ENCODE measurements at regions not wholly inside any gene's neighbourhood (a gene's known extent, or its start where the extent isn't known, plus 50 kb on each side); places are given as distances from the start of the nearest gene placed in this dataset.

GRCh38 chr16:79493911-79494310, 106.6 kb downstream of the MAF start:
- Histone ChIP-seq H3K4me3 (ENCODE audit: low read length) (no peak overlapping the region), H3F3A (ENCODE audit: insufficient read depth, low read length, poor library complexity, severe bottlenecking) (no peaks in the 10 kb centered on the region), H2AFZ (ENCODE audit: low read depth, low read length) (no peak overlapping the region), H3K27me3 (ENCODE audit: insufficient read depth, low read depth, low read length) (no peaks in the 10 kb centered on the region), H3K79me2 (replicated peaks; ENCODE audit: insufficient read depth, low read length) (no peaks in the 10 kb centered on the region), H3K9me2 (ENCODE audit: insufficient read depth, low read length) (no peaks in the 10 kb centered on the region), H3K27ac (ENCODE audit: low read length) (no peak overlapping the region), H4K20me1 (ENCODE audit: insufficient read depth) (no peaks in the 10 kb centered on the region), H3K9me3 (ENCODE audit: low read length) (no peaks in the 10 kb centered on the region), H3K4me2 (ENCODE audit: low read length) (no peak overlapping the region), H3K36me3 (ENCODE audit: insufficient read depth, low read length) (no peaks in the 10 kb centered on the region), H3K9ac (ENCODE audit: low read length) (no peak overlapping the region)
- TF ChIP-seq, protein P1, sequence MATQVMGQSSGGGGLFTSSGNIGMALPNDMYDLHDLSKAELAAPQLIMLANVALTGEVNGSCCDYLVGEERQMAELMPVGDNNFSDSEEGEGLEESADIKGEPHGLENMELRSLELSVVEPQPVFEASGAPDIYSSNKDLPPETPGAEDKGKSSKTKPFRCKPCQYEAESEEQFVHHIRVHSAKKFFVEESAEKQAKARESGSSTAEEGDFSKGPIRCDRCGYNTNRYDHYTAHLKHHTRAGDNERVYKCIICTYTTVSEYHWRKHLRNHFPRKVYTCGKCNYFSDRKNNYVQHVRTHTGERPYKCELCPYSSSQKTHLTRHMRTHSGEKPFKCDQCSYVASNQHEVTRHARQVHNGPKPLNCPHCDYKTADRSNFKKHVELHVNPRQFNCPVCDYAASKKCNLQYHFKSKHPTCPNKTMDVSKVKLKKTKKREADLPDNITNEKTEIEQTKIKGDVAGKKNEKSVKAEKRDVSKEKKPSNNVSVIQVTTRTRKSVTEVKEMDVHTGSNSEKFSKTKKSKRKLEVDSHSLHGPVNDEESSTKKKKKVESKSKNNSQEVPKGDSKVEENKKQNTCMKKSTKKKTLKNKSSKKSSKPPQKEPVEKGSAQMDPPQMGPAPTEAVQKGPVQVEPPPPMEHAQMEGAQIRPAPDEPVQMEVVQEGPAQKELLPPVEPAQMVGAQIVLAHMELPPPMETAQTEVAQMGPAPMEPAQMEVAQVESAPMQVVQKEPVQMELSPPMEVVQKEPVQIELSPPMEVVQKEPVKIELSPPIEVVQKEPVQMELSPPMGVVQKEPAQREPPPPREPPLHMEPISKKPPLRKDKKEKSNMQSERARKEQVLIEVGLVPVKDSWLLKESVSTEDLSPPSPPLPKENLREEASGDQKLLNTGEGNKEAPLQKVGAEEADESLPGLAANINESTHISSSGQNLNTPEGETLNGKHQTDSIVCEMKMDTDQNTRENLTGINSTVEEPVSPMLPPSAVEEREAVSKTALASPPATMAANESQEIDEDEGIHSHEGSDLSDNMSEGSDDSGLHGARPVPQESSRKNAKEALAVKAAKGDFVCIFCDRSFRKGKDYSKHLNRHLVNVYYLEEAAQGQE (IDR thresholded peaks at IDR 0.05; ENCODE audit: borderline replicate concordance): no peak
- TF ChIP-seq POLR2AphosphoS5 (IDR thresholded peaks at IDR 0.05) (no peak), EZH2 (IDR thresholded peaks at IDR 0.05; ENCODE audit: borderline replicate concordance, insufficient read depth, low read length, poor library complexity, severe bottlenecking) (no peak), MXI1 (conservative IDR thresholded peaks at IDR 0.05; ENCODE audit: poor library complexity, severe bottlenecking) (no peak)
- TF ChIP-seq, protein P2, sequence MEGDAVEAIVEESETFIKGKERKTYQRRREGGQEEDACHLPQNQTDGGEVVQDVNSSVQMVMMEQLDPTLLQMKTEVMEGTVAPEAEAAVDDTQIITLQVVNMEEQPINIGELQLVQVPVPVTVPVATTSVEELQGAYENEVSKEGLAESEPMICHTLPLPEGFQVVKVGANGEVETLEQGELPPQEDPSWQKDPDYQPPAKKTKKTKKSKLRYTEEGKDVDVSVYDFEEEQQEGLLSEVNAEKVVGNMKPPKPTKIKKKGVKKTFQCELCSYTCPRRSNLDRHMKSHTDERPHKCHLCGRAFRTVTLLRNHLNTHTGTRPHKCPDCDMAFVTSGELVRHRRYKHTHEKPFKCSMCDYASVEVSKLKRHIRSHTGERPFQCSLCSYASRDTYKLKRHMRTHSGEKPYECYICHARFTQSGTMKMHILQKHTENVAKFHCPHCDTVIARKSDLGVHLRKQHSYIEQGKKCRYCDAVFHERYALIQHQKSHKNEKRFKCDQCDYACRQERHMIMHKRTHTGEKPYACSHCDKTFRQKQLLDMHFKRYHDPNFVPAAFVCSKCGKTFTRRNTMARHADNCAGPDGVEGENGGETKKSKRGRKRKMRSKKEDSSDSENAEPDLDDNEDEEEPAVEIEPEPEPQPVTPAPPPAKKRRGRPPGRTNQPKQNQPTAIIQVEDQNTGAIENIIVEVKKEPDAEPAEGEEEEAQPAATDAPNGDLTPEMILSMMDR (IDR thresholded peaks at IDR 0.05; ENCODE audit: poor library complexity, severe bottlenecking): no peak

DNA sequence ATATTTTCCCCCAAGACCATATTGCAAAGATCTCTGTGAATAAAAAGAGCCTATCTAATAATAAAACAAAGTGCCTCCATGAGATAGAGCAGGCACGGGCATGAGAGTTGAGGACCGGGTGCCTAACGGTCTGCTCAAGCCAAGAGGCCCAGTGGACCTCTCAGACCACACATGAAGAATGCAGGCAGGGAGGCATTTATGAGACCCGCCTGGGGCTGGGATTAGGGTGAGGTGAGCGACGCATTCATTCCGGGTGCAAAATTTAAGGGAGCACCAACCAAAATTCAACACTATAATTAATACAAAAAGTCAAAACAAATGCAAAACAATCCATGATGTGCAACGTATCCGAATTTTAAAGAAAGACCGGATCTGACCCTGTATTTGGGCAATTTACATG, 108.5 kb downstream of the MAF start:
- Histone ChIP-seq H3K27ac (ENCODE audit: low read length) (no peak overlapping the region), H3K9ac (ENCODE audit: low read length) (no peak overlapping the region), H3K4me3 (ENCODE audit: low read length) (no peak overlapping the region), H4K20me1 (ENCODE audit: insufficient read depth) (no peaks in the 10 kb centered on the region), H2AFZ (ENCODE audit: low read depth, low read length) (no peak overlapping the region), H3K79me2 (replicated peaks; ENCODE audit: insufficient read depth, low read length) (no peaks in the 10 kb centered on the region), H3K36me3 (ENCODE audit: insufficient read depth, low read length) (no peaks in the 10 kb centered on the region), H3K9me3 (ENCODE audit: low read length) (no peaks in the 10 kb centered on the region), H3K9me2 (ENCODE audit: insufficient read depth, low read length) (no peaks in the 10 kb centered on the region), H3K4me2 (ENCODE audit: low read length) (no peak overlapping the region), H3F3A (ENCODE audit: insufficient read depth, low read length, poor library complexity, severe bottlenecking) (no peaks in the 10 kb centered on the region), H3K27me3 (ENCODE audit: insufficient read depth, low read depth, low read length) (no peaks in the 10 kb centered on the region)
- TF ChIP-seq POLR2AphosphoS5 (IDR thresholded peaks at IDR 0.05) (no peak), TAF1 (IDR thresholded peaks at IDR 0.05; ENCODE audit: low read depth) (no peak), SMC3 (conservative IDR thresholded peaks at IDR 0.05; ENCODE audit: poor library complexity) (no peak)
- TF ChIP-seq, protein P2 (IDR thresholded peaks at IDR 0.05; ENCODE audit: poor library complexity, severe bottlenecking): no peak

Data from neural cell (in vitro differentiated cells).